ENCODE measurements at regions not wholly inside any gene's neighbourhood (a gene's known extent, or its start where the extent isn't known, plus 50 kb on each side); places are given as distances from the start of the nearest gene placed in this dataset.

GRCh38 chr12:27180906-27181505, 63.1 kb upstream of the STK38L start:
- H3K4me3 ChIP-seq = no peak overlapping the region
- DNase-seq (ENCODE audit: low spot score in 2 of 2) = no peak
- no peaks in the 10 kb centered on the region for H3K4me1 ChIP-seq
- no peaks in the 10 kb centered on the region for H3K9me3 ChIP-seq
- TF ChIP-seq POLR2AphosphoS5 (IDR thresholded peaks at IDR 0.05) (no peak), POLR2A (IDR thresholded peaks at IDR 0.05) (no peak), CTCF (IDR thresholded peaks at IDR 0.05) (no peak)
- H3K27ac ChIP-seq = no peak overlapping the region
- no peaks in the 10 kb centered on the region for H3K27me3 ChIP-seq
- no peaks in the 10 kb centered on the region for H3K36me3 ChIP-seq
- intact Hi-C loops (cut with DNase I; ENCODE audit: low total_unique reads) = loop anchor here (5.0 kb wide), 1 partner anchor 1191 kb away; no protein-coding TSS in a partner anchor

- no peak for DNase-seq (ENCODE audit: low spot score in 2 of 2)
- no peaks in the 10 kb centered on the region for H3K9me3 ChIP-seq
- TF ChIP-seq POLR2AphosphoS5 (IDR thresholded peaks at IDR 0.05) = no peak
- no peak for TF ChIP-seq CTCF (IDR thresholded peaks at IDR 0.05)
- no peak for TF ChIP-seq POLR2A (IDR thresholded peaks at IDR 0.05)
- no peaks in the 10 kb centered on the region for H3K4me1 ChIP-seq
- intact Hi-C loops (cut with DNase I; ENCODE audit: low total_unique reads) = loop anchor here (5.0 kb wide), 1 partner anchor 1189 kb away; no protein-coding TSS in a partner anchor
- H3K27ac ChIP-seq = no peak overlapping the region
- no peak overlapping the region for H3K4me3 ChIP-seq
- H3K36me3 ChIP-seq = no peaks in the 10 kb centered on the region
- no peaks in the 10 kb centered on the region for H3K27me3 ChIP-seq
These were observed 60.7 kb upstream of the STK38L start for GRCh38 chr12:27183342-27183741.

GRCh38 chr12:27185234-27186021, 58.7 kb upstream of the STK38L start:
- intact Hi-C loops (cut with DNase I; ENCODE audit: low total_unique reads) = no loop called here
- no peaks in the 10 kb centered on the region for H3K27me3 ChIP-seq
- TF ChIP-seq POLR2AphosphoS5 (IDR thresholded peaks at IDR 0.05) (no peak), CTCF (IDR thresholded peaks at IDR 0.05) (no peak), POLR2A (IDR thresholded peaks at IDR 0.05) (no peak)
- H3K36me3 ChIP-seq = no peaks in the 10 kb centered on the region
- no peak overlapping the region for H3K27ac ChIP-seq
- H3K9me3 ChIP-seq = no peaks in the 10 kb centered on the region
- no peaks in the 10 kb centered on the region for H3K4me1 ChIP-seq
- no peak for DNase-seq (ENCODE audit: low spot score in 2 of 2)
- no peak overlapping the region for H3K4me3 ChIP-seq

- no peaks in the 10 kb centered on the region for H3K36me3 ChIP-seq
- H3K4me3 ChIP-seq = no peak overlapping the region
- intact Hi-C loops (cut with DNase I; ENCODE audit: low total_unique reads) = no loop called here
- no peaks in the 10 kb centered on the region for H3K4me1 ChIP-seq
- H3K9me3 ChIP-seq = no peaks in the 10 kb centered on the region
- DNase-seq (ENCODE audit: low spot score in 2 of 2) = no peak
- no peaks in the 10 kb centered on the region for H3K27me3 ChIP-seq
- no peak for TF ChIP-seq POLR2A (IDR thresholded peaks at IDR 0.05)
- no peak overlapping the region for H3K27ac ChIP-seq
These were observed 57.9 kb upstream of the STK38L start for GRCh38 chr12:27186022-27186839.

- Histone ChIP-seq H3K27ac (no peak overlapping the region), H3K9me3 (no peaks in the 10 kb centered on the region), H3K36me3 (no peaks in the 10 kb centered on the region), H3K27me3 (no peaks in the 10 kb centered on the region), H3K4me3 (no peak overlapping the region), H3K4me1 (no peaks in the 10 kb centered on the region)
- intact Hi-C loops (cut with DNase I; ENCODE audit: low total_unique reads) = no loop called here
- TF ChIP-seq POLR2AphosphoS5 (IDR thresholded peaks at IDR 0.05) (no peak), POLR2A (IDR thresholded peaks at IDR 0.05) (no peak), CTCF (IDR thresholded peaks at IDR 0.05) (no peak)
- DNase-seq (ENCODE audit: low spot score in 2 of 2) = no peak
These were observed 56.4 kb upstream of the STK38L start for GRCh38 chr12:27187697-27188096.
